ENCODE measurements at regions not wholly inside any gene's neighbourhood (a gene's known extent, or its start where the extent isn't known, plus 50 kb on each side); places are given as distances from the start of the nearest gene placed in this dataset.

GRCh38 chr12:59084511-59085375 lies 164.4 kb upstream of the LRIG3 start:
- H3K4me3 ChIP-seq (ENCODE audit: low read depth, low read length): no peak overlapping the region
- TF ChIP-seq, protein P1, sequence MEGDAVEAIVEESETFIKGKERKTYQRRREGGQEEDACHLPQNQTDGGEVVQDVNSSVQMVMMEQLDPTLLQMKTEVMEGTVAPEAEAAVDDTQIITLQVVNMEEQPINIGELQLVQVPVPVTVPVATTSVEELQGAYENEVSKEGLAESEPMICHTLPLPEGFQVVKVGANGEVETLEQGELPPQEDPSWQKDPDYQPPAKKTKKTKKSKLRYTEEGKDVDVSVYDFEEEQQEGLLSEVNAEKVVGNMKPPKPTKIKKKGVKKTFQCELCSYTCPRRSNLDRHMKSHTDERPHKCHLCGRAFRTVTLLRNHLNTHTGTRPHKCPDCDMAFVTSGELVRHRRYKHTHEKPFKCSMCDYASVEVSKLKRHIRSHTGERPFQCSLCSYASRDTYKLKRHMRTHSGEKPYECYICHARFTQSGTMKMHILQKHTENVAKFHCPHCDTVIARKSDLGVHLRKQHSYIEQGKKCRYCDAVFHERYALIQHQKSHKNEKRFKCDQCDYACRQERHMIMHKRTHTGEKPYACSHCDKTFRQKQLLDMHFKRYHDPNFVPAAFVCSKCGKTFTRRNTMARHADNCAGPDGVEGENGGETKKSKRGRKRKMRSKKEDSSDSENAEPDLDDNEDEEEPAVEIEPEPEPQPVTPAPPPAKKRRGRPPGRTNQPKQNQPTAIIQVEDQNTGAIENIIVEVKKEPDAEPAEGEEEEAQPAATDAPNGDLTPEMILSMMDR (IDR thresholded peaks at IDR 0.05; ENCODE audit: borderline replicate concordance, insufficient read depth, low read depth, low read length): no peak

- TF ChIP-seq, protein P1 (IDR thresholded peaks at IDR 0.05; ENCODE audit: borderline replicate concordance, insufficient read depth, low read depth, low read length): no peak
- no peak overlapping the region for H3K4me3 ChIP-seq (ENCODE audit: low read depth, low read length)
Observed at GRCh38 chr12:59082952-59083351, 162.6 kb upstream of the LRIG3 start.

DNA sequence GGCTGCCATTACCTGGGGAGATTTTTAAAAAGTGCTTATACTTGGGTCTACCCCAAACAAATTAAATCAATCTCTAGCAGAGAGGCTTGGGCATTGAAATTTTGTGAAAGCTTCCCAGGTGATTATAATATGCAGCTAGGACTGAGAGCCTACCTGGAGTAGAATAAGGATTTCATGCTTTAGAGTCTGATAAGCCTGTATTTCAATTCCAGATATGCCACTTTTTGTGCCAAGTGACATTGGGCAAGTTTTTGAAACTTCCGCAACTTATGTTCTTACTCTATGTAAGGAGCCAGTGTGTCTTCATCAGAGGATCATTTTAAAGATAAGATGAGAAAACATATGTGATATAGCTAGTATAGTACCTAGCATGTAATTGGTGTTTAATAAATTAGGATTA lies 159.8 kb upstream of the LRIG3 start:
- TF ChIP-seq, protein P1 (IDR thresholded peaks at IDR 0.05; ENCODE audit: borderline replicate concordance, insufficient read depth, low read depth, low read length): no peak
- H3K4me3 ChIP-seq (ENCODE audit: low read depth, low read length): no peak overlapping the region

DNA sequence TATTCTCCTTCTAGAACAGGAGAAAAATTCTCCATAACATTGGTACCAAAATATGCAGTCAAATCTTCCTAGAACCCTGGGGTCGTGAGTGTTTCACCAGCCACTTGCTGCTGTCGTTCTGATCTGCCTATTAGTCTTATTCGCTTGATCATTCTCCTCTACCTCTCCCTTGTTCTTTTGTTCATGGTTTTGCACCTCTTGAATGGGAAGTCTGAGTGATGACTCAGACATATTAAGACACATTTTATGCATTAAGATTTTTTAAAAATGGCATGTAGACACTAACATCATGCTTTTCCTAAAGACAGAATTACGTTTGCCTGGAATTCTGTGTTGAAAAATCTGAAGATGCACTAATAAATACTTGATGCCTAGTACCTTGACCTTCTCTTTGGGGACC lies 159.2 kb upstream of the LRIG3 start:
- TF ChIP-seq, protein P1 (IDR thresholded peaks at IDR 0.05; ENCODE audit: borderline replicate concordance, insufficient read depth, low read depth, low read length): no peak
- no peak overlapping the region for H3K4me3 ChIP-seq (ENCODE audit: low read depth, low read length)

- TF ChIP-seq, protein P1 (IDR thresholded peaks at IDR 0.05; ENCODE audit: borderline replicate concordance, insufficient read depth, low read depth, low read length): no peak
- no peak overlapping the region for H3K4me3 ChIP-seq (ENCODE audit: low read depth, low read length)
Observed at GRCh38 chr12:59079002-59079401, 158.7 kb upstream of the LRIG3 start.

- no peak overlapping the region for H3K4me3 ChIP-seq (ENCODE audit: low read depth, low read length)
- TF ChIP-seq, protein P1 (IDR thresholded peaks at IDR 0.05; ENCODE audit: borderline replicate concordance, insufficient read depth, low read depth, low read length): no peak
Observed at GRCh38 chr12:59077575-59078426, 157.5 kb upstream of the LRIG3 start.
